ENCODE measurements at regions not wholly inside any gene's neighbourhood (a gene's known extent, or its start where the extent isn't known, plus 50 kb on each side); places are given as distances from the start of the nearest gene placed in this dataset.

DNA sequence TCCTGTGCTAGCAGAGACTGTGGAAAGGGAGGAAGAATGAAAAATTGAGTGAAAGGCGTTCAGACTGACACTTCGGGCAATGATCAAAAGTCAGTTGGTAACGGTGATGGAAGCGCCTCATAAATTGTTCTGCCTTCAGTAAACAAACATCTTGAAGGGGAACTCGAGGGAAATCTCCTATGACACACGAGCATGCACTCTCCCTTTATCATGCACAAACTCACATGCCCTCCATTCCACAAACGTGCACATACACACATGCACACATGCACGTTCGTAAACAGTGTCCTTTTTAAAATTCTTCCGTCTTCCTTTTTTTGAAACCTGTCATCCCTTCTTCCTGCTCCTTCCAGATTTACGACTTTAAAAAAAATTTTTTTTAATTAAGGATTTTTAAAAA, 77.8 kb upstream of the TMEM45B start:
- in situ Hi-C loops (cut with MboI) (no loop called here), intact Hi-C loops (cut with micrococcal nuclease; ENCODE audit: unreplicated experiment) (no loop called here)
- H3K4me1 ChIP-seq (ENCODE audit: control insufficient read depth, insufficient read depth, low read length), result no peaks in the 10 kb centered on the region
- no peak for FAIRE-seq
- ChIA-PET RAD21 (ENCODE audit: unreplicated experiment) (no interaction called here), CTCF (interaction anchor here (1.1 kb wide), 1 partner anchor 297 kb away, joined by 3 read pairs; no protein-coding TSS in a partner anchor), SMC1A (ENCODE audit: uncharacterized antibody, unreplicated experiment) (no interaction called here), POLR2A (no interaction called here)
- no peak overlapping the region for H3K27ac ChIP-seq (ENCODE audit: control insufficient read depth, insufficient read depth)
- no TSS peak for BruUV-seq (replicated peaks)
- TF ChIP-seq SUPT20H (IDR thresholded peaks at IDR 0.05; ENCODE audit: borderline replicate concordance, control insufficient read depth, low read depth, low read length) (no peak), JUND (IDR thresholded peaks at IDR 0.05; ENCODE audit: low read depth, low read length) (no peak), SREBF1 (IDR thresholded peaks at IDR 0.05; ENCODE audit: low read length) (no peak), KLF5 (IDR thresholded peaks at IDR 0.05; ENCODE audit: partially characterized antibody) (no peak), YY1 (IDR thresholded peaks at IDR 0.05; ENCODE audit: low read depth, low read length) (no peak), CEBPB (IDR thresholded peaks at IDR 0.05; ENCODE audit: borderline replicate concordance in 1 of 2, low read depth in 2 of 2, low read length in 2 of 2) (no peak), FOXM1 (IDR thresholded peaks at IDR 0.05; ENCODE audit: low read depth, low read length) (no peak)
- TF ChIP-seq, protein P1, sequence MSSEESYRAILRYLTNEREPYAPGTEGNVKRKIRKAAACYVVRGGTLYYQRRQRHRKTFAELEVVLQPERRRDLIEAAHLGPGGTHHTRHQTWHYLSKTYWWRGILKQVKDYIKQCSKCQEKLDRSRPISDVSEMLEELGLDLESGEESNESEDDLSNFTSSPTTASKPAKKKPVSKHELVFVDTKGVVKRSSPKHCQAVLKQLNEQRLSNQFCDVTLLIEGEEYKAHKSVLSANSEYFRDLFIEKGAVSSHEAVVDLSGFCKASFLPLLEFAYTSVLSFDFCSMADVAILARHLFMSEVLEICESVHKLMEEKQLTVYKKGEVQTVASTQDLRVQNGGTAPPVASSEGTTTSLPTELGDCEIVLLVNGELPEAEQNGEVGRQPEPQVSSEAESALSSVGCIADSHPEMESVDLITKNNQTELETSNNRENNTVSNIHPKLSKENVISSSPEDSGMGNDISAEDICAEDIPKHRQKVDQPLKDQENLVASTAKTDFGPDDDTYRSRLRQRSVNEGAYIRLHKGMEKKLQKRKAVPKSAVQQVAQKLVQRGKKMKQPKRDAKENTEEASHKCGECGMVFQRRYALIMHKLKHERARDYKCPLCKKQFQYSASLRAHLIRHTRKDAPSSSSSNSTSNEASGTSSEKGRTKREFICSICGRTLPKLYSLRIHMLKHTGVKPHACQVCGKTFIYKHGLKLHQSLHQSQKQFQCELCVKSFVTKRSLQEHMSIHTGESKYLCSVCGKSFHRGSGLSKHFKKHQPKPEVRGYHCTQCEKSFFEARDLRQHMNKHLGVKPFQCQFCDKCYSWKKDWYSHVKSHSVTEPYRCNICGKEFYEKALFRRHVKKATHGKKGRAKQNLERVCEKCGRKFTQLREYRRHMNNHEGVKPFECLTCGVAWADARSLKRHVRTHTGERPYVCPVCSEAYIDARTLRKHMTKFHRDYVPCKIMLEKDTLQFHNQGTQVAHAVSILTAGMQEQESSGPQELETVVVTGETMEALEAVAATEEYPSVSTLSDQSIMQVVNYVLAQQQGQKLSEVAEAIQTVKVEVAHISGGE (CRISPR knock-in tag; IDR thresholded peaks at IDR 0.05), result no peak
- TF ChIP-seq, protein P2, sequence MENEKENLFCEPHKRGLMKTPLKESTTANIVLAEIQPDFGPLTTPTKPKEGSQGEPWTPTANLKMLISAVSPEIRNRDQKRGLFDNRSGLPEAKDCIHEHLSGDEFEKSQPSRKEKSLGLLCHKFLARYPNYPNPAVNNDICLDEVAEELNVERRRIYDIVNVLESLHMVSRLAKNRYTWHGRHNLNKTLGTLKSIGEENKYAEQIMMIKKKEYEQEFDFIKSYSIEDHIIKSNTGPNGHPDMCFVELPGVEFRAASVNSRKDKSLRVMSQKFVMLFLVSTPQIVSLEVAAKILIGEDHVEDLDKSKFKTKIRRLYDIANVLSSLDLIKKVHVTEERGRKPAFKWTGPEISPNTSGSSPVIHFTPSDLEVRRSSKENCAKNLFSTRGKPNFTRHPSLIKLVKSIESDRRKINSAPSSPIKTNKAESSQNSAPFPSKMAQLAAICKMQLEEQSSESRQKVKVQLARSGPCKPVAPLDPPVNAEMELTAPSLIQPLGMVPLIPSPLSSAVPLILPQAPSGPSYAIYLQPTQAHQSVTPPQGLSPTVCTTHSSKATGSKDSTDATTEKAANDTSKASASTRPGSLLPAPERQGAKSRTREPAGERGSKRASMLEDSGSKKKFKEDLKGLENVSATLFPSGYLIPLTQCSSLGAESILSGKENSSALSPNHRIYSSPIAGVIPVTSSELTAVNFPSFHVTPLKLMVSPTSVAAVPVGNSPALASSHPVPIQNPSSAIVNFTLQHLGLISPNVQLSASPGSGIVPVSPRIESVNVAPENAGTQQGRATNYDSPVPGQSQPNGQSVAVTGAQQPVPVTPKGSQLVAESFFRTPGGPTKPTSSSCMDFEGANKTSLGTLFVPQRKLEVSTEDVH (IDR thresholded peaks at IDR 0.05; ENCODE audit: low read depth, partially characterized antibody), result no peak
- TF ChIP-seq, protein P3, sequence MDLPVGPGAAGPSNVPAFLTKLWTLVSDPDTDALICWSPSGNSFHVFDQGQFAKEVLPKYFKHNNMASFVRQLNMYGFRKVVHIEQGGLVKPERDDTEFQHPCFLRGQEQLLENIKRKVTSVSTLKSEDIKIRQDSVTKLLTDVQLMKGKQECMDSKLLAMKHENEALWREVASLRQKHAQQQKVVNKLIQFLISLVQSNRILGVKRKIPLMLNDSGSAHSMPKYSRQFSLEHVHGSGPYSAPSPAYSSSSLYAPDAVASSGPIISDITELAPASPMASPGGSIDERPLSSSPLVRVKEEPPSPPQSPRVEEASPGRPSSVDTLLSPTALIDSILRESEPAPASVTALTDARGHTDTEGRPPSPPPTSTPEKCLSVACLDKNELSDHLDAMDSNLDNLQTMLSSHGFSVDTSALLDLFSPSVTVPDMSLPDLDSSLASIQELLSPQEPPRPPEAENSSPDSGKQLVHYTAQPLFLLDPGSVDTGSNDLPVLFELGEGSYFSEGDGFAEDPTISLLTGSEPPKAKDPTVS (IDR thresholded peaks at IDR 0.05; ENCODE audit: low read depth, low read length), result no peak
- H4K20me1 ChIP-seq (ENCODE audit: control insufficient read depth, insufficient read depth), result no peaks in the 10 kb centered on the region
- DNase-seq (ENCODE audit: low read depth, low spot score), result no peak
- H3K9ac ChIP-seq (ENCODE audit: control insufficient read depth, insufficient read depth, low read length), result no peak overlapping the region
- peaks cover 0 to 4% of the 10 kb centered on the region in 2 experiments; a peak in 3 of 4 replicates for H3K27me3 ChIP-seq (replicated peaks in 1 of 2; ENCODE audit: control insufficient read depth in 2 of 2, insufficient read depth in 2 of 2, low read length in 1 of 2)
- no peak overlapping the region for H2AFZ ChIP-seq (ENCODE audit: control insufficient read depth, low read depth, low read length)
- no peaks in the 10 kb centered on the region for H3K9me3 ChIP-seq (replicated peaks; ENCODE audit: control insufficient read depth, insufficient read depth, low read length)
- H3K4me2 ChIP-seq (ENCODE audit: control insufficient read depth, insufficient read depth), result no peak overlapping the region
- no peaks in the 10 kb centered on the region for H3K36me3 ChIP-seq (ENCODE audit: control insufficient read depth in 2 of 2, insufficient read depth in 2 of 2, low read length in 1 of 2)
- ATAC-seq, result no peak
- 19% methylated on average over 11 of the region's 11 CpGs for WGBS (ENCODE audit: insufficient coverage, insufficient replicate concordance, low lambda C conversion rate, missing lambda C conversion rate)
- no peak overlapping the region for H3K4me3 ChIP-seq
- no peaks in the 10 kb centered on the region for H3K79me2 ChIP-seq (ENCODE audit: control insufficient read depth, insufficient read depth, low read length)
